RWPE2 (cell line): ENCODE measurements at regions not wholly inside any gene's neighbourhood (a gene's known extent, or its start where the extent isn't known, plus 50 kb on each side); places are given as distances from the start of the nearest gene placed in this dataset.

Source experiments
- ATAC-seq: fragments of 200-7000 bp; cut with Tn5 transposase; 3 replicates; pipeline ENCODE4 v1.9.1; 2021; ENCODE audit warnings: low read depth
- DNase-seq: peaks from one replicate; pipeline ENCODE4 v3.0.0-alpha.2; 2020; ENCODE audit warnings: low spot score
- H3K27ac ChIP-seq: fragments of 450-650 bp; 2 replicates; pipeline ENCODE4 v1.5.1; 2017; ENCODE audit warnings: mild to moderate bottlenecking; ENCODE audit not compliant: poor library complexity, severe bottlenecking
- H3K27me3 ChIP-seq: fragments of 250-450 bp; sonication (Bioruptor Pico); 2 replicates; pipeline ENCODE4 v1.5.1; 2021; ENCODE audit warnings: mild to moderate bottlenecking, moderate library complexity; ENCODE audit not compliant: insufficient read depth, poor library complexity, severe bottlenecking
- H3K36me3 ChIP-seq: fragments of 250-450 bp; sonication (Bioruptor Pico); 2 replicates; pipeline ENCODE4 v1.5.1; 2020; ENCODE audit warnings: low read depth, mild to moderate bottlenecking, moderate library complexity
- H3K4me1 ChIP-seq: fragments of 250-450 bp; sonication (Bioruptor Pico); 2 replicates; pipeline ENCODE4 v1.5.1; 2021; ENCODE audit warnings: mild to moderate bottlenecking, moderate library complexity; ENCODE audit not compliant: insufficient read depth, poor library complexity, severe bottlenecking
- H3K4me3 ChIP-seq: fragments of 250-450 bp; sonication (Bioruptor Pico); 2 replicates; pipeline ENCODE4 v1.5.1; 2021; ENCODE audit warnings: mild to moderate bottlenecking, moderate library complexity; ENCODE audit not compliant: severe bottlenecking
- H3K9me3 ChIP-seq: fragments of 250-450 bp; sonication (Bioruptor Pico); 2 replicates; pipeline ENCODE4 v1.5.1; 2021; ENCODE audit warnings: mild to moderate bottlenecking, moderate library complexity; ENCODE audit not compliant: severe bottlenecking
- TF ChIP-seq, protein P1 (sequence below): fragments of 450-650 bp; IDR thresholded peaks from one replicate; pipeline ENCODE4 v1.5.1; 2017; ENCODE audit warnings: mild to moderate bottlenecking, moderate library complexity; ENCODE audit not compliant: poor library complexity, severe bottlenecking

DNA sequence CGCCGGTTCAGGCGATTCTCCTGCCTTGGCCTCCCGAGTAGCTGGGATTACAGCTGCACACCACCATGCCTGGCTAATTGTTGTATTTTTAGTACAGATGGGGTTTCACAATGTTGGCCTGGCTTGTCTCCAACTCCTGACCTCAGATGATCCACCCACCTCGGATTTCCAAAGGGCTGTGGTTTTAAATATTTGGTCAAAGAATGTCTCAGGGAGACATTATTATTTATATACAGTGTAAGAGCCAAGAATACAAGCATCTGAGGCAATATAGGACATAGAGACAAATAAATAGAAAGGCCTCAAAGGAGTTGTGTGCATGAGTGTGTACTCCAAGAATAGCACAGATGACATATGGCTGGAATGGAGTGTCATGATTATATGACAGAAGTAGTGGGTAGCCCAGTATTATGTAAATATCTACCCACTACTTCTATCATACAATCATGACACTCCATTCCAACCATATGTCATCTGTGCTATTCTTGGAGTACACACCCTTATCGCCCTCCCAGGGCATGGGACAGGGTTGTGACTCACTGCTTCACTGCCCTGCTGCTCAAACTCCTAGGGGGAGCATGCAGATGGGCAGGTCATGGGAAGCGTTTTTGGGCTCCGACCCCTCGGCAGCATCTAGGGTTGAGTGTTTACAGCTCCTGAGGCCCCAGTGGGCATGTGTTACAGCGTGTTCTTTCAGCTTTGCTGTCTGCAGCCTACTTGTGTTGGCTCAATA, 1649.8 kb upstream of the PCDH10 start:
- no peaks in the 10 kb centered on the region for H3K4me1 ChIP-seq
- H3K9me3 ChIP-seq = no peaks in the 10 kb centered on the region
- H3K4me3 ChIP-seq = no peak overlapping the region
- DNase-seq (no peak), ATAC-seq (peak; percentile 88)
- no peaks in the 10 kb centered on the region for H3K27me3 ChIP-seq
- H3K36me3 ChIP-seq = no peaks in the 10 kb centered on the region
- TF ChIP-seq, protein P1, sequence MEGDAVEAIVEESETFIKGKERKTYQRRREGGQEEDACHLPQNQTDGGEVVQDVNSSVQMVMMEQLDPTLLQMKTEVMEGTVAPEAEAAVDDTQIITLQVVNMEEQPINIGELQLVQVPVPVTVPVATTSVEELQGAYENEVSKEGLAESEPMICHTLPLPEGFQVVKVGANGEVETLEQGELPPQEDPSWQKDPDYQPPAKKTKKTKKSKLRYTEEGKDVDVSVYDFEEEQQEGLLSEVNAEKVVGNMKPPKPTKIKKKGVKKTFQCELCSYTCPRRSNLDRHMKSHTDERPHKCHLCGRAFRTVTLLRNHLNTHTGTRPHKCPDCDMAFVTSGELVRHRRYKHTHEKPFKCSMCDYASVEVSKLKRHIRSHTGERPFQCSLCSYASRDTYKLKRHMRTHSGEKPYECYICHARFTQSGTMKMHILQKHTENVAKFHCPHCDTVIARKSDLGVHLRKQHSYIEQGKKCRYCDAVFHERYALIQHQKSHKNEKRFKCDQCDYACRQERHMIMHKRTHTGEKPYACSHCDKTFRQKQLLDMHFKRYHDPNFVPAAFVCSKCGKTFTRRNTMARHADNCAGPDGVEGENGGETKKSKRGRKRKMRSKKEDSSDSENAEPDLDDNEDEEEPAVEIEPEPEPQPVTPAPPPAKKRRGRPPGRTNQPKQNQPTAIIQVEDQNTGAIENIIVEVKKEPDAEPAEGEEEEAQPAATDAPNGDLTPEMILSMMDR = no peak
- no peak overlapping the region for H3K27ac ChIP-seq

GRCh38 chr4:131509521-131509920, 1639.6 kb upstream of the PCDH10 start:
- TF ChIP-seq, protein P1 = no peak
- DNase-seq (no peak), ATAC-seq (no peak)
- no peaks in the 10 kb centered on the region for H3K36me3 ChIP-seq
- H3K4me1 ChIP-seq = no peaks in the 10 kb centered on the region
- no peak overlapping the region for H3K27ac ChIP-seq
- H3K27me3 ChIP-seq = no peaks in the 10 kb centered on the region
- no peaks in the 10 kb centered on the region for H3K9me3 ChIP-seq
- H3K4me3 ChIP-seq = no peak overlapping the region

DNA sequence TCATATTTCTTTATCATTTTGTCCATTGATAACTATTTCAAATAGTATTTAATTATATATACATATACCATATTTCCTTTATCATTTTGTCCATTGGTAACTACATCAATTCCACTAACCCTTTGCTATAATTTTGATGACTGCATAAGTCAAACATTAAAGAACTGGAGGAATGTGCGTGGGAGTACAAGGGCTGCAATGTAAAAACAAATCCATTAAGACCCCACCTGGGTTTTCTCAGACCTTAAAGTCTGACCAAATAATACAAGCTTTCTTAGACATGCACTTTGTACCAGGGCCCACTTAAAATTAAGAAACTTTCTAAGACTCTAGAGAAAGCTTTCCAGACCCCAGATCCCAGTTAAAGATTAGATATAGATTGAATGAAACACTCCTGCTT, 1622.4 kb upstream of the PCDH10 start:
- Histone ChIP-seq H3K4me1 (no peaks in the 10 kb centered on the region), H3K4me3 (no peak overlapping the region), H3K36me3 (no peaks in the 10 kb centered on the region), H3K27ac (no peak overlapping the region), H3K27me3 (no peaks in the 10 kb centered on the region), H3K9me3 (peaks cover 3% of the 10 kb centered on the region)
- DNase-seq (no peak), ATAC-seq (no peak)
- TF ChIP-seq, protein P1 = no peak

- no peak for DNase-seq
- H3K4me3 ChIP-seq = no peak overlapping the region
- no peak for ATAC-seq
- TF ChIP-seq, protein P1 = no peak
- no peak overlapping the region for H3K27ac ChIP-seq
- no peaks in the 10 kb centered on the region for H3K36me3 ChIP-seq
- H3K9me3 ChIP-seq = peaks cover 3% of the 10 kb centered on the region
- no peaks in the 10 kb centered on the region for H3K27me3 ChIP-seq
- H3K4me1 ChIP-seq = no peaks in the 10 kb centered on the region
Observed at GRCh38 chr4:131531087-131531486, 1618.0 kb upstream of the PCDH10 start.

DNA sequence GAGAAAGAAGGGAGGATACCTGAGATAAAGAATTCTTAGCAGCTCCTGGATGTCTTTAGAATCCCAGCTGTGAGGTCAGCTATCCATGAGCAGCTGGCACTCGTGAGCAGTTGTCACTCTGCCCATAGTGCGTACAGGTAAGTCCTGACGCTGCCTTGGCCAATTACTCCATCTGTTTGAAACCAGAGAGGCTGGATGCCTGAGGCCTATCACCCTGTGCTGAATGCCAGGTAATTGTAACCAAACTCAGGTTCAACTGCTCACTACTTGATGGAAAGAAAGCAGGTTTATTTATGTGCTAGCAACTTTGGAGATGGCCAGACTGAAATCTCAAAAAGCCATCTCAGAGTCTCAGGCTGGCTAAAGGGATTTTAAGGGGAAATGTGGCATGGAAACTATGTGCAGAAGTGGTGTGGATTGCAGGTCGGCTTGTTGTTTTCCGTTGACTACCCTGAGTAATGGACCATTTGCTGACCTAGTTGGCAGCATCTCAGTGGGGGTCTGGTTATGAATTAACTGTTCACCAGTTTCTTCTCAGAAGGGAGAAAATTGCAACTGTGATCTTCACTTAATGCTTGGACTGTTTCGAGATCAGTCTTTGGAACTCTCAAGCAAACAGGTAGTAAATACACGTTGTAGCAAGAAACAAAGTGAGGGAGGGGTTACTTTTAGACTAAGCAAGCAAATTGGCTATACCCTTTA, 1614.0 kb upstream of the PCDH10 start:
- no peak overlapping the region for H3K4me3 ChIP-seq
- H3K27ac ChIP-seq = no peak overlapping the region
- H3K4me1 ChIP-seq = no peaks in the 10 kb centered on the region
- ATAC-seq (no peak), DNase-seq (no peak)
- H3K9me3 ChIP-seq = no peaks in the 10 kb centered on the region
- TF ChIP-seq, protein P1 = no peak
- no peaks in the 10 kb centered on the region for H3K27me3 ChIP-seq
- H3K36me3 ChIP-seq = no peaks in the 10 kb centered on the region
